CD4-positive, alpha-beta T cell treated with Interleukin-4 for 4 hours (primary cell): ENCODE measurements at regions not wholly inside any gene's neighbourhood (a gene's known extent, or its start where the extent isn't known, plus 50 kb on each side); places are given as distances from the start of the nearest gene placed in this dataset.
"Not testable (repeated sequence)": the region's sequence is repeated elsewhere in the genome, so short reads cannot be mapped to it uniquely, and the experiment has no call there.

Experiments
- DNase-seq: peaks from one replicate; pipeline ENCODE4 v3.0.0-alpha.2; 2020

DNA sequence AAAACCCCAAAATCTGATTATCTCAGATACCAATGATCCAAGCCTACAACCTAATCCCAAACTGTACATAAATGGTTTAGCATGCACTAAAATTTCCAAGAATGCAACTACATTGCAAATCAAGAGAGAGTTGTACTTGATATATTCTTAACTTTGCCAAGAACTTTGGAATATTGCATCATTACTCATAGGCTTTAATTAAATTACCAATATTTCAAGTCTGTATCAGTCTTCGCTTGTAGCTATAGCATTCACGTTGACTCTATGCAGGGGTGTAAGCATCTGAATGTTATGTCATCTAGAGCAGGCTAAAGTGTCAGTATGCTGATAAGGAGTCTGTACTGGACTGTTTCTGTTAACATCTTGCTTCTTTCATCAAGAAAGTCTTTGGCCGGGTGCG lies 56.3 kb downstream of the FOXI3 start:
- DNase-seq, result no peak

DNA sequence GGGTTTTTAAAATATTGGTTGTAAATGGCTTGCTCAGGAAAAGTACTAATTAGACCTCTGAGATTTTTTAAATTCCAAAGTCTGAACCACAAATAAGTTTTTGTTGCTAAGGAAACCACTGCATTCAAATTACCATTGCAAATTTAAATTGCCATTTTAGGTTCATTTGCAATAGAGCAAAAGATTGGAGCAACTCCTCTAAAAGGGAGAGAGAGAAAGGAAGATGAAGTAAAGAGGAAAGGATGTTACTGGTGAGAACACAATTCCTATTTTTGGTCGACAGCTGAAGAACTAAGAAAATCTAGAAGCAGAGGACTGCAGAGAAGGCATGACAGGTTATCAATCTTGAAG lies 74.9 kb downstream of the FOXI3 start:
- no peak for DNase-seq

DNA sequence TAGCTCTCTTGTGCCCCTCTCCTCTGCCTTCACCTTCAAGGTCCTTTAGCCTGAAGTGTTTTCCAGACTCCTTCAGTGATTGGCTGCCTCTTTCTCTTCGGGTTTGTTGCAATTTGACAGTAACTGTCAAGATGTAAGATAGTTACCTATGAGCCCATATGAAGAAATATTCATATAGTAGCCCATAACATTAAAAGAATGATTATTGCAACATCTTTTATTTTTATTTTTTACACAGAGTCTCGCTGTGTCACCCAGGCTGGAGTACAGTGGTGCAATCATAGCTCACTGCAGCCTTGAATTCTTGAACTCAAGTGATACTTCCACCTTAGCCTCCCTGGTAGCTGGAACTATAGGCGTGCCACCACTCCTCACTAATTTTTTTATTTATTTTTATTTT lies 80.5 kb downstream of the FOXI3 start:
- DNase-seq, result no peak

DNA sequence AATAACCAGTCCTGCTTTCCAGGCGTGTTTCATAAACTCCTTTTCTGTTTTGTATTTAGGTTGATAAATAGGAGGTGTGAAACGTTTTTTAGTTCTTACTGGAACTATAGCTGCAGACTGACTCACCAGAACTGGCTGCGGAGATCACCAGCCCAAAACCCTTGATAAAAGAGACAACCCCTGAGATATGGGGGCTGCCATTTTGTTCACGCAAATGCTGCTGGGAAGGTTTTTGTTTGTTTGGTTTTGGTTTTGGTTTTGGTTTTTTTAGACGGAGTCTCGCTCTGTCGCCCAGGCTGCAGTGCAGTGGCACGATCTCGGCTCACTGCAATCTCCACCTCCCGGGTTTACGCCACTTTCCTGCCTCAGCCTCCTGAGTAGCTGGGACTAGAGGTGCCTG lies 87.1 kb downstream of the FOXI3 start:
- DNase-seq, result not testable (repeated sequence)

DNA sequence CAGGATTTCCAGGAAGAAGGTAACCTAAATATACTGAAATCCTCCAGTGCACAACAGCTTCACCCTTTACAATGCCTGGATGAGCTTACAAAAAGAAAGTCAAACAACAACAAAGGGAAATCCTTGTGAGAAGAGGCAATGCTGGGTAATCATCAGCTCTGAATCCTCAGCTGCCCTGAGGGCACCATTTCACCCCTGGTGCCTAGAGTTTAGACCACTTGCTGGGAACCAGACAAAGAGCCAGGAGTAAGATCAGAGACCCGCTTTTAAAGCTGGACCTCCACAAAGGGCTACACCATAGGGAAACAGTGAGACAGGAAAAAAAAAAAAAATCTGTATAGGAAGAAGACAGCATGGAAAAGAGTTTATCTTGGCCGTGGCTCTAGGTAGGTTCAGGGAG lies 97.0 kb downstream of the FOXI3 start:
- DNase-seq, result no peak

DNA sequence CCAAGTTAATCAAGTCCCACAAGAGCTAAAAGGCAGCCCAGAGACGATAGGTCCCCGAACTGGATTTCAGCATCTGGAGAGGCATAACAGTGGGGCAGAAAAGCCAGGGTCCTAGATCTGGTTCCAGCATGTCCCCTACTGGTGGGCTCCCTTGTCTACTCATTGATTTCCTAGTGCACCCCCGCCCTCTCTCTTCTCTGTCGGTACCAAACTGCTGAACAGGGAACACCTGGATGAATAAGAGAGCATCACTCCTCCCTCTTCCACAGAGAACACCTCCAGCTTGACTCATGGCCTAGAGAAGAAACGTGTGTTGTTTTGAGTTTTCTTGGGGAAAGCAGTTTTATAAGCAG lies 101.3 kb downstream of the FOXI3 start:
- DNase-seq, result no peak

DNA sequence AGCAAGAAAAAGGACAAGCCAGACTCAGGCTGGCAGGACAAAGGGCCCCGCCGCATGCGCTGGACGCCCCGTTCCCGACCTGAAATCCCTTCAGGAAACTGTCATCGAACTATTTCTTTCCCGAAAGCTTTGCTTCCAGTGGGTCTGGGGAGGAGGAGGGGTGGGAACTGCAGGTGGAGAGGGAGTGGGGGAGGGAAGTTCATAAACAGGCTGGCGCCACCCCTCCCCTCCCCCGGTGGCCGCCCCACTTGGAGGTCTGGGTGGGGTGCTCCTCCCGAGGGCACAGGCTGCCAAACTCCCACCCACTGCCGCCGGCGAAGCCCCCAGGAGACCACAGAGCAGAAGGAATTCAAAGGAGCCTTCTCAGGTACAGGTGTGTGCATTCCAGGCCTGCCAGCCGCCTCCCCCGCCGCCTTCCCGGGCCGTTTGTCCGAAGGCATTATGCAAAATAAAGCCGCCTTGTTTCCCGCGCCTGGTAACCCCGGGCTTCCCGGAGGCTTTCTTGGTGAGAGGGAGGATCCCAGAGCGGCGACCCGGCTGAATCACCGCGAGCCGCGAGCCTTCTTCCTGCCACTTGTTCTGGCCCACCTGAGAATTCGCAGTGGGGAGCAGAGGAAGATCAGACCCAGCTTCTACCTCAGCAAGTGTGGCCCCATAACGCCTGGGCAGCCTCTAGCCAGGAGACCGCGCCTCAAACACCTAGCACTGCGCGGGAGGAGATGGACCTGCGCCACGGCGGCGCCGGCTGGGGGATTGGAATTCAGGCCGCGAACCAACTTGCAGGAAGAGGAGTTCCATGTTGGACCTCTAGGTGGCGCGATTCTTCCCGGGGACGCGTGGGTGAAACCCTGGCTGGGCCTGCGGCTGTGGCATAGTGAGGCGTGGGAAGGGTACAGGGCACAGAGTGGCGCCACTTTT lies 101.9 kb downstream of the FOXI3 start:
- DNase-seq, result peak; percentile 46

DNA sequence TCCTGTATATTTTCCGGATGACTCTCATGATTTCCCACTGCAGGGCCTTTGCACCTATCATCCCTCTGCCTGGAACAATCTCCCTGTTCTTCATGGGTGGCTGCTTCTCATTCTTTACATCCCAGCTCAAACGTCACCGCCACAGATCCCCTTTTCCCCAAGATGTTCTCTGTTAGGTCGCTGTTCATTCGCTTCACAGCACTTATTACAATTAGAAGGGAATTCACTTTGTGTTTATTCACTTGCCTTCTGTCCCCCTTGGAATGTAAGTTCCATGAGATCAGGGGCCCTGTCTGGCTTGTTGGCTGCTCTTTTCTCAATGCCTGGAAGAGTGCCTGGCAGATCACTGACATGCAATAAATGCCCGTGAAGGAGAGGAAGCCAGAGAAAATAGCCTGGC lies 106.7 kb downstream of the FOXI3 start:
- no peak for DNase-seq

DNA sequence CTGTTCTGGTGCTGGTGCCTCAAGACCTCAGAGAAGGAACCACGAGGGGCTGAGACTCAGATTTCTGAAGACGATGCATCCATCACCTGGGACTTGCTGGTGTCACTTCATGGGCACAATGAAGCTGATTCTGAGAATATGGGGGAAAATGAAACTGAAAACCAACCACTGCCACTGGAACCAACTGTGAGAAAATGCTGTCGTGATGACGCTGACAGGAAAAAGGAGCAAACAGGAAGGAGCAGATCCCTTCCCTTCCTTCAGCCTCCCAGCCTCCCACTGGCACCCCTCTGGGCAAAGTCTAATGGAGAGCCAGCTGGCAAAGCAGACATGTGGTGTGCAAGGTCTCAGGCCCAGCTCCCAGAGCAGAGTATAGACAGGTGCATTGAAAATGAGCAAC lies 109.7 kb downstream of the FOXI3 start:
- no peak for DNase-seq

DNA sequence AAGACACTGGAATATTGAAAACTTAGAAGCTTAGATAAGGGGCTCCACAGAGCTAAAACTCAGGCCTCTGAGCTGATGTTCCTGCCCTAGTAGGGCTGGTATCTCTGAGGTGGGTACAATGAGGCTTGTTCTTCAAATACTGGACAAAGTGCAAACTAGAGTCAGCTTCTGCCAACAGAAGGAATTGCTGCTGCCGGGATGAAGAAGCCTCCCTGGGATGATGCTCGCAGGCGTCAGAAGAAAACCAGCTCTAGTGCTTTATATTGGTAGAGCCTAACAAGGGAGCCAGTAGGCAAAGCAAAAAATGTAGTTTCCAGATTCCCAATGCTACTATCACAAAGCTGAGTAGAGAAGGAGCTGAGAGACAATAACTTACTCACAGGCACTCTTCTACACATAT lies 118.1 kb downstream of the FOXI3 start:
- no peak for DNase-seq

DNA sequence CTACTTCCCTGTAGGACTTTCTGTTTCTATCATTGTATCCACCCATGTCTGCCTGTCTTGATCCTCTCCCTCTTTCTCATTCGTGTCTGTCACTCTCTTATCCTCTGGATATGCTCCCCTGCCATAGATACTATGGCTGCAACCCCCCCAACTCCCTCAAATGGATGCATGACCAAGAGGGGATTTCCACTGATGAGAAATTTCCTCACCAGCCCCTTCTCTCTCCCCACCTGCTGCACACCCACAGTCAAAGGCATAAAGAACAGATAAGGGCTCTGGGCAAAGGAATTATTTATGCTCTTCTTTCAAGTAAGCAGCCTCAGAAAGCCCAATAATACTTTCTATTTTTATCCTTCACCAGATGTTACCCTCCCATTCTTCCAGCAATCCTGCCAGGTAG lies 121.3 kb downstream of the FOXI3 start:
- no peak for DNase-seq

DNA sequence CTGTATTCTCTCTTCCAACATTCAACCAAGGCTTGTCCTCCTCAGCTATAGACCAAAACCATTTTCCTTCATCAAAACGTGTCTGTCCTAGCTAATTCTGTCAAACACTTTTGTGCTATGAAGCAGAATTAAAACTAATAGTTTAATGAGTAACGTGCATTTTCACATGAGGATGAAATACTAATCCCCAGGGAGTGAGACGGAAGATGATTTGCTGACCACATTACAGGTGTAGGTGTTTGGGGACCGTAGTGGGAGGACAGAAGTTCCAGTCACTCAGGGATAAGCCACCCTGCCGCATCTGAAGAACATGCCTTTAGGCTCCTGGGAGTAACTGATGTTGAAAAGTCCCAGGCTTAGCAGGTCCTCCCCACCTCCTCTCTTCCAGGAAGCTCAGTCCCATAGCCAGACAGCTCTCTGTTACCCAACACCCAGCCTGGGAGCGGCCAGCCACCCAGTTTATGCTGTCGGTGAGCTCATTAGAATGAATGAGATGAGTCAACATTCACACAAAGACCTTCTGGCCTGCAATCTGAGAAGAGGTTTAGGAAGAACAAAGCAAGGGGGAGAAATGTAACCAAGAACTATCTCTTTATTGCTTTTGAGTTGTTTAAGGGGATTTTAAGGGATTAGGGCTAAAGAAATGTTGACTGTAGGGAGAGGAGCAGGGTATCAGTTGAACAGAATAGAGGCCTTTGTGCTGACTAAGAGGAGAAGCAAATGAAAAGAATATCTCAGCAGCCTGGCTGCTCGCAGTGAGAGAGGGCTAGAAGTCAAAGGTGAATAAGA lies 122.5 kb downstream of the FOXI3 start:
- DNase-seq, result no peak

DNA sequence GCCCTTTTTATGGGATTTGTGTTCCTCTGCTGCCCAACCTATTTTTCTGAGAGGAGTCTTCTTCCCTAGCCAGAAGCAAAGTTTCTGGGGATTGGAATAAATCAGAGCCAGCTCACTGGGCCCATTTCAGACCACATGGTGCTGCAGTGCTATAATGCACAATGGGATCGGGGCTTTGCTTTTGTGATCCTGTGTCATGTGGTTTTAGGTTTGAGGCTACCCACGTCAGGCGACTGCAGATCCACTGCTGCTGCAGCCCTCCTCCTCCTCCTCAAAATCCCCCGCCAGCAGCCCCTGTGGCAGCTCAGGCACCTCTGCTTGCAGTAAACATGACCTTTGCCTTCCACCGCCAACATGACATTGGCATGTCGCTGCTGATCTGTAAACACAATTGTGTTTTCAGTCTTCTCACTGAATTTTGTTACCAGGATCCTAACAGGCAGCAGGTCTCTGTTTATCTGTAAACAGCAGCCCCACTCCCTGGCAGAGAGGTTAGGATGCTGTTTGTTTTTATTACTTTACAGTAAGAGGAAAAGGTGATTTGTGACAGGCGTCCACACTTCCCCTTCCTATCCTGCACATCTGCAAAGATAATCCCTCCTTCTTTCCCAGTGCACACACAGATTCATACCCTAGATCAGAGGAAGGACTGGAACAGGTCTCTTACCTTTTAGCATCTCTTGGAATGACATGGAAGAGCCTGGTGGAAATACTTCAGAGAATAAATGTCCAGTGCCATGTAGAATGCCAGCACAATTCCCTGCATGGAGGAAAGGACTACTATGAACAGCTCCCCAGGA lies 130.8 kb downstream of the FOXI3 start:
- DNase-seq, result no peak

DNA sequence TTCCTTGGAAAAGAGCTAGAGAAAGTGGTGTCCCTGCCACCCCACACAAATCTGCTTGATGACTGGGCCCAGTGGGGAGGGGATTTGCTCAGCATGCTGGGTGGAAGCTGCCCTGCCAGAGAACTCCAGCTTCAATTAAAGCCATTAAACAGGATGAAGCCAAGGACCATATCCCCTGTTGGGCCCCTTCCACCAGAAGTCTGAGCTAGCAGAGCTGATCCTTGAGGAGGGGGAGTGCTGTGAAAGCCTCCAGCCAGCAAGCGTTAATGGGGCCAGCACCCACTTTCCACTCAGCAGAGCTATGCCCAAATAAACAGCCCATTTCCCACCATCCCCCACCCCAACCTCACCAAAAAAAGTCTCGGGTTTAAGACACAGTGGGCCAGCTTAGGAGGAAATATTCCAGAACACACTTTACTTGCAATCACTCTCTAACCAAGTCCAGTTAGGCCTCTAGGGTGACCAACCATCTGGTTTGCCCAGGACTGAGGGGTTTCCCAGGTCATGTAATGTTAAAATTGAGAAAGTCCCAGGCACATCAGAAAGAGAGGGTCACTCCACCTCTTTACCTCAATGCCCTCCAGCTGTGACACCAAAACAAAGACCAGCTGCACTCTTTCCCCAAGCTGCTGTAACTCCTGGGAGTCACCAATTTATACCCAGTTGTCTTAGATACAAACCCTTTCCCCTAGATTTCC lies 132.3 kb downstream of the FOXI3 start:
- no peak for DNase-seq

DNA sequence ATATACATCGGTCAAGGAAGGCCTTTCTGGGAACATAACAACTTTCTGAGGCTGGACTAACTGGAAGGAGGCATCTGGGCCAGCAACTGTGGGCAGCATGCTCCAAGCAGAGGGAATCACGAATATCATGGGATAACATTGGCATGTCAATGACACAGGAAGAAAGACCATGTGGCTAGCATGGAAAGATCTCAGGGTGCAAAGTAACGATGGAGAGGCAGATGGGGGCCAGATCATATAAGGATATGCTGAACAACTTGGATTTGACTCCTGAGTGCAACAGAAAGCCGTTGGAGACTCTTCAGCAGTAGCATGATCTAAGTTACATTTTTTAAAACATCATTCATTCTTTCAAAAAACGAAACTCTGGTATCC lies 133.6 kb downstream of the FOXI3 start:
- DNase-seq, result no peak

DNA sequence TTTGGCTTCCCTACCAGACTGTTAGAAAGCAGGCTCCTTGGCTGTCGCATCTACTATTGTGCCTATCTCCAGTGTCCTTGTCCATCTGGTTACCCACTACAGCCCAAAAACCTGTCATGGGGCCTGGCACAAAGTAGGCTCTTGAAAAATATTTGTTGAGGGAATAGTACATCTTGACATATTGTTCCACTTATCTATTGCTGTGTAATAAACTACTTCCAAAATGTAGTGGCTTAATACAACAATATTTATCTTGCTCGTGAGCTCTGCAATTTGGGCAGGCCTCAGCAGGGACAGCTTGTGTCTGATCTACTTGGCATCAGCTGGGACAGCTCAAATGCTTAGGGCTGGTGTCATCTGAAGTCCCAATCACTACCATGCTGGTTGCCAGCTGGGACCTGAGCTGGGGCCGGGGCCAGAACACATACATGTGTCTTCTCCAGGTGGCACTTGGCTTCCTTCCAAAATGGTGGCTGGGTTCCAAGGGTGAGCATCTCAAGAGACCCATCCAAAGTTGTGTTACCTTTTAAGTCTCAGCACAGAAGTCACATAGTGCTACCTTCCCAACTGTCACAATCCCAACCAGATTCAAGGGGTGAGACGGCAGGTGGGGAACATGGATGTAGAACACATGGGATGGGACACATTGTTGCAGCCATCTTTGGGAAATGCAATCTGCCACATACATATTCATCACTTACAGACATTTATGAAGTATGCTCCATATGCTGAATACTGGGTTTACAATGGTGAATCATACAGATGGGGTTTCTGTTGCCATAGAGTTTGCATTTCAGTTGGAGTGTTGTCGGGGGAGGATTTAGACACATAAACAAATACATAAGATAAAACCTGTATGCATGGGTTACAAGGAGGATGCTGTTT lies 134.2 kb downstream of the FOXI3 start:
- DNase-seq, result no peak

DNA sequence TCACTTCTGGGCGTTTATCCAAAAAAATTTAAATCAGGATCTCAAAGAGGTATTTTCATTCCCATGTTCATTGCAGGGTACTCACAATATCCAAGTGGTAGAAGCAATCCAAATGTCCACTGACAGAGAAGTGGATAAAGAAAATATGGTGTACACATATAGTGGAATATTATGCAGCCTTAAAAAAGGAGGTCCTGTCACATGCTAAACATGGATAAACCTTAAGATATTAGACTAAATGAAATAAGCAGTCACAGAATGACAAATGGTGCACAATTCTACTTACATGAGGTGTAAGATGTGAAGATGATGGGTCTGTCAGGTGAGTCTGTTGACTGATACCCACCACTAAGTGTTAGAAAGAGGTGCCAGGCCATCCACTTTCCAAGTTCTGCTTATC lies 140.6 kb downstream of the THNSL2 start:
- DNase-seq, result no peak

DNA sequence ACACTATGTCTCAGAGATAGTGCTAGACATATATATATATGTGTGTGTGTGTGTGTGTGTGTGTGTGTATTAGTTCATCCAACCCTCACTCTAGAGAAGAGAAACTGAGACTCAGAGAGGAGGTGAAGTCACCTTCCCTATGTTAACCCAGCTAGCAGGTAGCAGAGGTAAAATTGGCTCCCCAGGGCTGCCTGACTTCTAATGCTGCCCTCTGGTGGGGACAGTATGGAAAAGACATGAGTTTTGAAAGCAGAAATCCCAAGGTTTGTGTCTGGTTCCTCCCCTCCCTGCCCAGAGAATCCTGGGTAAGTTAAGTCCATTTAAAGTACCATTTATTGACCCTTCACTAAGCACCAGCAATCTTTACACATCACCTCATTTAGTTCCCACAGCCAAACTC lies 137.7 kb downstream of the THNSL2 start:
- peak; percentile 6 for DNase-seq

DNA sequence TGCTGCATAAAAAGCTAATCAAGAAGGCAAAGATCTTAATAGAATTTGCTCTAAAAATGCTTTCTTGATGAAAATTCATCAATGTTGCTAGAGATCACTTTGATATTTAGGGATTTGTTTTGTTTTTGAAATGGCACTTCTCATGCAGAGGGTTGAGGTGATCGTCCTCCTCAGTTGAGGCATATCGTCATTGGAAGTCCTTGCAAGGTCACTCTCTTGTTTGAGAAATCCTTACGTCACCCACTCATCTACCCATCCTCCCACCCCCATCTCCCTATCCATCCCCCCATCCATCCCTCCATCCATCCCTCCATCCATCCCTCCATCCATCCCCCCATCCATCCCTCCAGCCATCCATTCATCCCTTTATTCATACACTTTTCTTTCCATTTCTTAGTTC lies 133.7 kb downstream of the THNSL2 start:
- DNase-seq, result no peak

DNA sequence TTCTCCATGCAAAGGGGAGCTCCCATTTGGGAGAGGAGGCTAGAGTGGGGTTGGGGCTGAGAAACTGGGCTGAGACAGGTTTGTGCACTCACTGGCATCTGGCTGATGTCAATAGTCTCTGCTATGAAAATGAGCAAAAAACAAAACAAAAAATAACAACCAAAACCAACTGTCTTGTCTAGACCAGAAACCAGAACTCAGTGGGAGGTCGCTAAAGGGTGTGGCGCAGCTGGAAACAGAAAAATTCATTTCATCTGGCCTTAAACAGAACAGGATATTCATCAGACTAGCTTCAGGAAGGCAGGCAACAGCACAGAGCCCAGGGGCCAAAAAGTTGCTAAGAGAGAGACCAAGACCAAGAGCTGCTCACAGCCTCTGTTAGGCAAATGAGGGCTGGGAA lies 126.1 kb downstream of the THNSL2 start:
- no peak for DNase-seq

DNA sequence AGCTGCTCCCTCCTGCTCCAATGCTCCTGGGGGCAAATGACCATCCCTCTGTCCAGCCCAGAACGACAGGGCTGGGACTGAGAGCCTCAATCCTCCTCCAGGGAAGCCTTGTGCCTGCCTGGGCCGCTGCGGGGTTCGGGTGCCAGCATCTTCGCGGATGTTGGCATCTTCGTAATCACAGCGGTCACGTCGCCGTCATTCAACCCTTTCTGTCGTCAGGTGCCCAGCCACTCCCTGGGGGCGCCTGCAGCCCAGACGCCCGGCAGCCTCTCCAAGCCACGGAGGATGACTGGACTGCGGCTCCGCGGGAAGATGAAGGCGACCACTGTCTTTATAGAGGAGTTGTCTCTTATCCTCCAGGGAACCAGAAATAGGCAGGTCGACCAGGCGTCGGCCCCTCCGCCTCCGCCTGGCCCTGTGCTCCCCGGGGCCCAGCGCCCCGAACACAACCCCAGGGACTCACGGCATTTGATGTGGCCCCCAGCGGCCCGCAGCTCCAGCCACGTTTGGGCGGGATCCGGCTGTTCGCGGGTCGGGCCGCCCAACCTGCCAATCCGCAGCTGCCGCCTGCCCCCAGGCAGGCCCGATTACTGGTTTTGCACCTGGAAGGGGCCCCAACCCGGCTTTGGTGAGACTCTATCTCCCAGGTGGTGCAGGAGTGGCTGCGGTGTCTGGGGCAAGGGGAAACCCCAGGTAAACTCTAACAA lies 113.9 kb downstream of the THNSL2 start:
- no peak for DNase-seq
